Ectodermal cell (in vitro differentiated cells): ENCODE measurements at regions not wholly inside any gene's neighbourhood (a gene's known extent, or its start where the extent isn't known, plus 50 kb on each side); places are given as distances from the start of the nearest gene placed in this dataset.

ENCODE experiments used
- H3K27ac ChIP-seq: 2 replicates; pipeline ENCODE4 v1.7.0; 2013; ENCODE audit warnings: mild to moderate bottlenecking, low read depth, low read length; ENCODE audit not compliant: insufficient read depth, poor library complexity, severe bottlenecking
- H3K27me3 ChIP-seq: 2 replicates; pipeline ENCODE4 v1.7.0; 2013; ENCODE audit warnings: mild to moderate bottlenecking, low read length; ENCODE audit not compliant: insufficient read depth, control insufficient read depth, poor library complexity, severe bottlenecking
- H3K36me3 ChIP-seq: one replicate; pipeline ENCODE4 v1.7.0; 2013; ENCODE audit warnings: low read length; ENCODE audit not compliant: control insufficient read depth, insufficient read depth
- H3K4me1 ChIP-seq: one replicate; pipeline ENCODE4 v1.7.0; 2013; ENCODE audit warnings: low read length; ENCODE audit not compliant: control insufficient read depth, insufficient read depth
- H3K4me3 ChIP-seq: 2 replicates; pipeline ENCODE4 v1.7.0; 2013; ENCODE audit warnings: low read depth, low read length, control low read depth; ENCODE audit not compliant: insufficient read depth
- H3K9me3 ChIP-seq: 2 replicates; pipeline ENCODE4 v1.7.0; 2013; ENCODE audit warnings: mild to moderate bottlenecking, low read length, moderate library complexity; ENCODE audit not compliant: control insufficient read depth
- WGBS, 2 experiments: methylation state at CpG; one replicate each; pipeline ENCODE4 v1.1.7; 2013; ENCODE audit warnings: missing lambda C conversion rate in 2 of 2; 5-methylcytosine and 5-hydroxymethylcytosine counted together

DNA sequence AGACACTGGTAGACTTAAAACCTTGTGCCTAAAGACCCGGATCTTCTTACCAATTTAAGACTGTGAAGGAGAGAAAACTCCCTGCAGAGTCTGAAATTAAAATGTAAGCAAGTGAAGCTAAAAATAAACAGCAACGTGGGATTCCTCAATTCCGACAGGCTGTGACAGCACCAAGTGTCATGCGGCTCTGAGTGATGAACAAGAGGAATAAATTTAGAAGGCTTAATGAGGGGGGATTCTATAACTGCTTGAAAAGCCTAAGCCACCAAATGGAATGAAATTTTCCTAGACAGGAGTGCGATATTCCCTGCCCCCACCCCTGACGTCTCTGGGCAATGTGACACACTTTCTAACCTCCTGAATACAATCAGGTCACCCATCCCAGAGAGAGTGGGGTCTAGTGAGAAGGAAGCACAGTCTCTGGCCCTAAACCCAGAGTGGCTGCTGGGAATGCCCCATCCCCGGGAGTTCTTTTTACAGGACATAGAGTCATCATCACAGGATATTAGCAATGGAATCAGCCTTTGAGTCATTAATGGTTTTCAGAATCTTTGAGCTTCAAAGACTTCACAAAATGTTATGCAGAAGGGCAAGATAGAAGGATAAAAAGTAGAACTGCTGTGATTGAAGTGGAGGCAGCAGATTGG lies 114.3 kb downstream of the EDEM1 start:
- Histone ChIP-seq H3K36me3 (no peaks in the 10 kb centered on the region), H3K27ac (no peak overlapping the region), H3K27me3 (no peaks in the 10 kb centered on the region), H3K4me3 (no peak overlapping the region), H3K9me3 (no peaks in the 10 kb centered on the region), H3K4me1 (no peaks in the 10 kb centered on the region)
- 85 to 91% methylated on average over 7 of the region's 7 CpGs for WGBS, 2 experiments

DNA sequence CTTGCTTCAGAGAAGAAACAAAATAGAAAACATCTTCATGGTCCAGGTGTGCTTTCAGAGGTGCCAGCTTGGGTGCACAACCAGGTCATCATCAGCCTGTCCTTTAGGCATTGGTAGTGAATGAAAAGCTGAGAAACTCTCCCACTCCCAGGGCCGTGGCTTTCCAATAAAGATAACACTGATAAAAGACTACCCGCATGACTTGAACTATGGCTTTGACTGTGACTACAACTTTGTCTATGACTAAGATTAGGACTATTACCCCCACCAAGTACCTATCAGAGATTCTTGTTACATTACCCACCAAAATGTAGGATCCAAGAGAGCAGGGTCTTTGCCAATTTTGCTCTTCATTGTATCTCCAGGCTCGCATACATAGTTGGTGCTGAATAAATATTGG lies 115.2 kb downstream of the EDEM1 start:
- WGBS, 2 experiments: 94 to 95% methylated on average over 3 of the region's 3 CpGs
- H3K9me3 ChIP-seq: no peaks in the 10 kb centered on the region
- no peak overlapping the region for H3K4me3 ChIP-seq
- no peaks in the 10 kb centered on the region for H3K36me3 ChIP-seq
- H3K27ac ChIP-seq: no peak overlapping the region
- H3K4me1 ChIP-seq: no peaks in the 10 kb centered on the region
- H3K27me3 ChIP-seq: no peaks in the 10 kb centered on the region

DNA sequence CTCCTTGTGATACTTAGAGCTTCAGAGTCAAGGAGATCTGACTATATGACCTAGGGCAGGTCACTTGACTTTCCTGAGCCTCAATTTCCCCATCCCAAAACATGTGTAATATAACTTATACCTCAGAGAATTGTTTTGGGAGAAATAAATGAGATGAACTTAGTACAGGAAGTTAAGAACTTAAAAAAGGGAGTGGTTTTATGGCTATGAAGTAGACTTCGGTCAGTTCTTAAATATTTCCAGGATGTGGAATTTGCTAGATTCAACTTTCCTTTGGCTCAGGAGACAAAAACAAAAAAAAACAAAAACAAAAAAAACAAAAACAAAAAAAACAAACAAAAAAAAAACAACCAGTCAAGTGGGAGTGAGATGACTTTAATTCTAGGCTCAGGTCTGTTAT lies 116.7 kb downstream of the EDEM1 start:
- Histone ChIP-seq H3K27ac (no peak overlapping the region), H3K27me3 (no peaks in the 10 kb centered on the region), H3K36me3 (no peaks in the 10 kb centered on the region), H3K9me3 (no peaks in the 10 kb centered on the region), H3K4me1 (no peaks in the 10 kb centered on the region), H3K4me3 (no peak overlapping the region)
- 100% methylated on average over 1 of the region's 1 CpG for WGBS, 2 experiments

DNA sequence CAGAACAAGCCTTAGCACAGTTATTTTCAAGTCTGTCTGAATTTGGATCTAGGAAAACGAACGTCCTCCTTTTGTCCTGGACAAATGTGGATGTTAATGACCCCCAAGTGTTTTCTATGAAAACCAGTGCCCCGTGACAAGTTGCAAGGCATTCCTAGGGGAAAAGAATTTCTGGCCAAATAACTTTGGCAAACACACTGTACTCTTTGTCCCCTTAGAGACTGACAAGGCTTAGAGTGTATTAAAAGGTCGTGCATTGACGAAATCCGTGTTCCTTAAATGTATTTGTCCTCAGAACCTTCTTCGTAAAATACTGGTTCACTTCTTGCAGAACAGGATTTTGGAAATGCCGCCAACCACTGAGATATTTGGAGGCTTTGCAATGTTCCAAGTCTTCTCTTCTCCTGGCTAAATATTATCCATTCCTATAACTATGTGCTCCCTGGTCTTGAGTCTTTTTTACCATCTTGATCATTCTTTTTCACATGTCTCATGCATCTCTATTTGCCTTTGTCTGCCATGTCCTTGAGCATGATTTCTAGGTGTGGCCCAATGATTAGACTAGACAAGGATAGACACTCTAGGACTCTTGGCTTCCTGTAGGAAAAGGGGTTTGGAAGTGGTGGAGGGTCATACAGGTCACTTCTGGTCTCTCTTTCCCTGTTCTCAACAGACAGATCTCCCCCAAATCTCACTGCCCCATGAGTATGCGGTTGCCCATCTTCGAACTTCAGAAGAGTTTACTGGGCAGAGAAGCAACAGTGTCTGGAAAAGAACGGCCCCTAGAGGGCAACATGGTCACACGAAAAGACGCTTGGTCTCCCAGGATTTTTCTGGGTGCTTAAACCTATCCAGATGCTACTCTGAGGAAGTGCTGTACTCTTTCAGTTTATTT lies 117.5 kb downstream of the EDEM1 start:
- 58 to 61% methylated on average over 13 of the region's 13 CpGs for WGBS, 2 experiments
- no peaks in the 10 kb centered on the region for H3K9me3 ChIP-seq
- H3K4me1 ChIP-seq: no peaks in the 10 kb centered on the region
- no peaks in the 10 kb centered on the region for H3K27me3 ChIP-seq
- H3K4me3 ChIP-seq: no peak overlapping the region
- H3K27ac ChIP-seq: no peak overlapping the region
- H3K36me3 ChIP-seq: no peaks in the 10 kb centered on the region

DNA sequence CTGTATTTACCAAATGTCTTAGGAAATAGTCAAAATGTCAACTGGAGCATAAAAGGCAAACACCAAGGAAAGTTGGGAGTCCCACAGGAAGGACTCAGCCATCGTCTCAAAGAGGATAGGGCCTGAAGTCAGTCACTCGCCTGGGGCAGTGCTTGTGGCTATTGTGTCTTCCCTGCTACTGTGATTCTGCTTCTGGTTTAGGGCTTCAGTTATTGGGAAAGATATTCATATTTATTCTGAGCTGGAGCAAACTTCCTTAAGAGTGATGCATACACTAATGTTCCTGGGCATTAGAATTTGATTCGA lies 118.1 kb downstream of the EDEM1 start:
- H3K27me3 ChIP-seq: no peaks in the 10 kb centered on the region
- no peak overlapping the region for H3K27ac ChIP-seq
- no peaks in the 10 kb centered on the region for H3K9me3 ChIP-seq
- H3K36me3 ChIP-seq: no peaks in the 10 kb centered on the region
- no peaks in the 10 kb centered on the region for H3K4me1 ChIP-seq
- WGBS, 2 experiments: 81 to 84% methylated on average over 2 of the region's 3 CpGs
- no peak overlapping the region for H3K4me3 ChIP-seq

DNA sequence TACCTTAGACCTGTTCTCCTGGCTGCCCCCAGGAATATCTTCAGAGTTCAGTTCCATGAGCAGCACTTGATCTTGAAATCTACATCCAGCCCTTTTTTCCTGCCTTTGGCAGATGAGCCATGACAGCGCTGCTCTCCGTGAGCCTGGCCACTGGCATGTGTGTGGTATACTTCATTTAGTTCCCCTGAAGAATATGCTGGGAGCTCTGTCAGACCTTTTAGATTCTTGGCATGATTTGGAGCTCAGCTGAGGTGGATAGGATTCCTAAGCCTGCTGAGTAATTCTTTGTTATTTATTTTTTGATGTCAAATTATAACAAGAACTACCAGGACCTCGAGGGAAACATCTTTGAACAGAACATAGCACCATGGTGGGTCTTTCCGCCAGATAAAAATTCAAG lies 121.7 kb downstream of the EDEM1 start:
- H3K9me3 ChIP-seq: no peaks in the 10 kb centered on the region
- no peak overlapping the region for H3K4me3 ChIP-seq
- no peaks in the 10 kb centered on the region for H3K36me3 ChIP-seq
- no peaks in the 10 kb centered on the region for H3K27me3 ChIP-seq
- H3K4me1 ChIP-seq: no peaks in the 10 kb centered on the region
- no peak overlapping the region for H3K27ac ChIP-seq
- WGBS, 2 experiments: 93 to 98% methylated on average over 4 of the region's 4 CpGs

DNA sequence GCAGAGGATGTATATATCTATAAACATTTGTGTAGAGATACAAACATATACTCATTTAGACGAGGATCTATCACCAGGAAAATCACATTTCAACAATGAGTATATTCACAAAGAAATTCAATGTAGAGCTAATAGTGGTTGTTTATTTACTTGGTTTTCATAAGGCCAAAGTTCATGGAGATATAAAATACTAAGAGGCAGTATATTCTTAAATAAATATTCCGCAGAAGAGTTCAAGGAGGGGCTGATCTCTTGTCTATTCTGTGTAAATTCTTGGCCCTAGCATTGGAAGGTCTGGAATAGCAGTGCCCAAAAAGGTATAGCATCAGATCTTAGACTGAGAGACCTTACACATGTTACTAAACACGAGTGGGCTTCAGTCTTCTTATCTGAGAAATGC lies 122.1 kb downstream of the EDEM1 start:
- Histone ChIP-seq H3K4me1 (no peaks in the 10 kb centered on the region), H3K27me3 (no peaks in the 10 kb centered on the region), H3K9me3 (no peaks in the 10 kb centered on the region), H3K27ac (no peak overlapping the region), H3K36me3 (no peaks in the 10 kb centered on the region), H3K4me3 (no peak overlapping the region)
- 86 to 88% methylated on average over 2 to 3 of the region's 3 CpGs for WGBS, 2 experiments

DNA sequence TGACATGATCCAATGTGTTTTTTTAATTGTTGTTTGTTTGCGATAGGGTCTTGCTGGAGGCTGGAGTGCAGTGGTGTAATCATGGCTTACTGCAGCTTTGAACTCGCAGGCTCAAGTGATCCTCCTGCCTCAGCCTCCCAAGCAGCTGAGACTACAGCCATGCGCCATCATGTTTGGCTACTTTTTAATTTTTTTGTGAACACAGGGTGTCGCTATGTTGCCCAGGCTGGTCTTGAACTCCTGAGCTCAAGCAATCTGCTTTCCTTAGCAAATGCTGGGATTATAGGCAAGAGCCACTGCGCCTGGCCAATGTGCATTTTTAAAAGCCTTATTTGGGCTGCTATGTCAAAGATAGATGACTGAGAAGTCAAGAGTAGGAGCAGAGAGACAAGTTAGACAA lies 123.0 kb downstream of the EDEM1 start:
- no peaks in the 10 kb centered on the region for H3K9me3 ChIP-seq
- WGBS, 2 experiments: 94% methylated on average over 5 of the region's 5 CpGs
- no peaks in the 10 kb centered on the region for H3K4me1 ChIP-seq
- no peaks in the 10 kb centered on the region for H3K27me3 ChIP-seq
- no peaks in the 10 kb centered on the region for H3K36me3 ChIP-seq
- H3K27ac ChIP-seq: no peak overlapping the region
- H3K4me3 ChIP-seq: no peak overlapping the region

DNA sequence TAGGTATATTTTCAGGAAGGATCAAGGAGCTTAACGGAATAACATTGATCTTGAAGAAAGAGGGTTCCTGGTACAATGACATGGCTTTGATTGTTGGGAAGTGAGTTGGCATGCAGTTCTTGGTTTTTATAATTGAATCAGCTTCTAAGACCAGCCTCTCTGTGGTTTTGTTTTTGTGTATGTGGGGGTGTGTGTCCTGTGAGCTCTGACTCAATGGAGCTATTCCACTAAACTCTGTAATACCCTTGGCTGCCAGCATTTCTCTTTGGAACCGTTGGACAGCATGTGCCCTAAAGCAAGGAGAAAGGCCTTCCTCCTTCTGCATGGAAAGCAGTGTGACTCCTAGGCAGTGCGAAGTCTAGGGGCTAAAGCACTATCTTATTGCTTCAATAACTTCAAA lies 124.8 kb downstream of the EDEM1 start:
- Histone ChIP-seq H3K36me3 (no peaks in the 10 kb centered on the region), H3K4me1 (no peaks in the 10 kb centered on the region), H3K27ac (no peak overlapping the region), H3K9me3 (no peaks in the 10 kb centered on the region), H3K4me3 (no peak overlapping the region), H3K27me3 (no peaks in the 10 kb centered on the region)
- 88 to 99% methylated on average over 3 of the region's 3 CpGs for WGBS, 2 experiments

DNA sequence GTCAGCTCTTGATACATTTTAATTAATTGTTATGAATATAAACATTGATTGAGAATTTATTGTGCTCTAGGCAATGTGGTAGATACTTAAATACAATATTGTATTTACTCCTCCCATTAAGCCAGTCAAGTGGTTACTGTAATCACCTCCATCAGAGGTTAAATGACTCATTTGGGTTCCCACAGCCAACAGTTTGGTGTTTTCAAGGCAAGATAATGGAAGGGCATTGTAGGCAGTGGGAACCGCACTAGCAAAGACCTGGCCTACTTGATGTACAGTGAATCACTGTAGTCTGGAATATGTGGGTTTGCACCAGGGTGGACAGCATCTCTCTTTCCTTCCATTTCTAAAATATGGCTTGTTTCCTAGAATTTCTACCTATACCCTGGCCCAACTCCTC lies 127.4 kb downstream of the EDEM1 start:
- 91 to 95% methylated on average over 1 of the region's 1 CpG for WGBS, 2 experiments

More for the DNA sequence above, 127.4 kb downstream of the EDEM1 start:
- Histone ChIP-seq H3K27ac (no peak overlapping the region), H3K4me3 (no peak overlapping the region), H3K4me1 (no peaks in the 10 kb centered on the region), H3K9me3 (no peaks in the 10 kb centered on the region), H3K36me3 (no peaks in the 10 kb centered on the region), H3K27me3 (no peaks in the 10 kb centered on the region)
